GM18511 (cell line): ENCODE measurements at regions not wholly inside any gene's neighbourhood (a gene's known extent, or its start where the extent isn't known, plus 50 kb on each side); places are given as distances from the start of the nearest gene placed in this dataset.

Experiments
- ATAC-seq: cut with Tn5 transposase; IDR thresholded peaks from one replicate; pipeline ENCODE4 v1.9.1; 2021; ENCODE audit warnings: mild to moderate bottlenecking, moderate library complexity; ENCODE audit not compliant: unreplicated experiment

GRCh38 chr1:187234706-187235105 lies 406.0 kb downstream of the PLA2G4A start:
- no peak for ATAC-seq

- no peak for ATAC-seq
Measured at GRCh38 chr1:187236199-187236598, 407.4 kb downstream of the PLA2G4A start.

- ATAC-seq, result no peak
Measured at GRCh38 chr1:187236676-187237075, 407.9 kb downstream of the PLA2G4A start.

- ATAC-seq, result no peak
Measured at GRCh38 chr1:187237542-187237941, 408.8 kb downstream of the PLA2G4A start.

- ATAC-seq, result no peak
Measured at GRCh38 chr1:187241971-187242370, 413.2 kb downstream of the PLA2G4A start.

- ATAC-seq, result no peak
Measured at GRCh38 chr1:187244623-187245022, 415.9 kb downstream of the PLA2G4A start.

GRCh38 chr1:187245201-187245600 lies 416.5 kb downstream of the PLA2G4A start:
- no peak for ATAC-seq

- ATAC-seq, result no peak
Measured at GRCh38 chr1:187249196-187249595, 420.4 kb downstream of the PLA2G4A start.

GRCh38 chr1:187252923-187253322 lies 424.2 kb downstream of the PLA2G4A start:
- no peak for ATAC-seq

- no peak for ATAC-seq
Measured at GRCh38 chr1:187257476-187257875, 428.7 kb downstream of the PLA2G4A start.

- ATAC-seq, result no peak
Measured at GRCh38 chr1:187261637-187262036, 432.9 kb downstream of the PLA2G4A start.

GRCh38 chr1:187262731-187263130 lies 434.0 kb downstream of the PLA2G4A start:
- ATAC-seq, result no peak

GRCh38 chr1:187264995-187265602 lies 436.4 kb downstream of the PLA2G4A start:
- no peak for ATAC-seq

- no peak for ATAC-seq
Measured at GRCh38 chr1:187266051-187266450, 437.3 kb downstream of the PLA2G4A start.

GRCh38 chr1:187267827-187268226 lies 439.1 kb downstream of the PLA2G4A start:
- ATAC-seq, result no peak

- no peak for ATAC-seq
Measured at GRCh38 chr1:187270256-187270655, 441.5 kb downstream of the PLA2G4A start.

GRCh38 chr1:187275346-187275745 lies 446.6 kb downstream of the PLA2G4A start:
- no peak for ATAC-seq

- no peak for ATAC-seq
Measured at GRCh38 chr1:187275985-187276575, 447.3 kb downstream of the PLA2G4A start.

GRCh38 chr1:187276677-187277076 lies 447.9 kb downstream of the PLA2G4A start:
- no peak for ATAC-seq

GRCh38 chr1:187280031-187280430 lies 451.3 kb downstream of the PLA2G4A start:
- no peak for ATAC-seq

GRCh38 chr1:187281085-187281484 lies 452.3 kb downstream of the PLA2G4A start:
- no peak for ATAC-seq

- no peak for ATAC-seq
Measured at GRCh38 chr1:187283984-187284383, 455.2 kb downstream of the PLA2G4A start.
